ENCODE measurements at regions not wholly inside any gene's neighbourhood (a gene's known extent, or its start where the extent isn't known, plus 50 kb on each side); places are given as distances from the start of the nearest gene placed in this dataset.

DNA sequence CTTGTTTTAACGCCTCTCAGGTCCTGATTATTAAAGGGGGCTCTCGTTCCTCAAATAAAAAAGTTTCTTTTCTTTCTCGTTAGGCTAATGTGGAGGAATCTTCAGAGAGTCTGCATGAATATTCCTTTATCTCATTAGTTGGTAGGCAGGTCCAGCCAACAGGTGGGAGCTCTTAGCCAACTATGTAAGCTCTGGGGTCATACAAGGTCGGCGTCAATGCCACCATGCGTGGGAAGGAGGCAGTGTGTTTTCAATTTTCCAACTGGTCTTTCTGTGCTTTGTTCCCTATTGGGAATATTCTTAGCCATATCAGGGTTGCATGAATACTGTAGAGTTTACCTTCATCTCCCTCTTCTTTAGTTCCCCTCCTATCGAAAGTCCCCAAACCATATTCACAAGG is 118.5 kb upstream of the SVIL start:
- Mint-ChIP-seq H3K27me3 (peaks cover 10% of the 10 kb centered on the region), H3K36me3 (no peaks in the 10 kb centered on the region), H3K4me3 (no peak overlapping the region), H3K4me1 (no peaks in the 10 kb centered on the region), H3K9me3 (no peaks in the 10 kb centered on the region), H3K27ac (no peak overlapping the region)
- CTCF ChIA-PET, result no interaction called here
- DNase-seq, result no peak

DNA sequence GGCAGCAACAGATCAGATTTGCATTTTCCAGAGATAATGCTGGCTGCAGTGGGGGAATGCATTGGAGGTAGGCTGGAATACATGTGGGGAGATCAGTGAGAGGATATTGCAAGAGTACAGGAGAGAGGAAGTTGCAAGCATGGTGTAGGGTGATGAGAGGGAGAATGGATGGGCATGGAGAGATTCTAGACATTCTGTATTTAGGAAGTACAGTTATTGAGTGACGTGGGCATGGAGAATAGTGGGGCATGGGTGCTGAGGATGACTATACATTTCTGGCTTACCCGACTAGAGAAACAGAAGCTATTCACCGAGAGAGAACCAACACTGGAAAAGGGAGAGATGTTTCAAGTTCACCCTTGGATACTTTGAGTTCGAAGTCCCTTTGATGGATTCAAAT is 116.9 kb upstream of the SVIL start:
- DNase-seq, result no peak
- no peak overlapping the region for H3K4me3 Mint-ChIP-seq
- no peak overlapping the region for H3K27ac Mint-ChIP-seq
- no peaks in the 10 kb centered on the region for H3K9me3 Mint-ChIP-seq
- H3K4me1 Mint-ChIP-seq, result no peaks in the 10 kb centered on the region
- no peaks in the 10 kb centered on the region for H3K36me3 Mint-ChIP-seq
- H3K27me3 Mint-ChIP-seq, result peaks cover 5% of the 10 kb centered on the region
- CTCF ChIA-PET, result no interaction called here

DNA sequence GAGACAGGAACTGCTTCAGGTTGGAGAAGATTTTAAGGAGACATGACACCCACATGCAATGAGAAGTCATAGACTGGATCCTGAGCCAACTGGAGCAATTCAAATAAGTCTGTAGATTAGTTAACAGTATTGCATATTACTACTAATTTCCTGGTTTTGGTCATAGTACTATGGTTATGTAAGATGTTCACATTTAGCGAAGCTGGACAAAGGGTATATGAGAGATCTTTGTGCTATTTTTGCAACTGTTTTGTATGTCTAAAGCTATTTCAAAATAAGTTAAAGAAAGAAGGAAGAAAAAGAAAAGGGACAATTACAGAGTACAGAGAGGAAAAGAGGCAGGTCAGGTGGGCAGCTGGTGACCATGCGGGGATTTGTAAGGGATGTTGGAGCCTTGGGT is 116.5 kb upstream of the SVIL start:
- H3K27ac Mint-ChIP-seq, result no peak overlapping the region
- CTCF ChIA-PET, result no interaction called here
- no peak overlapping the region for H3K4me3 Mint-ChIP-seq
- no peaks in the 10 kb centered on the region for H3K4me1 Mint-ChIP-seq
- DNase-seq, result no peak
- no peaks in the 10 kb centered on the region for H3K9me3 Mint-ChIP-seq
- H3K36me3 Mint-ChIP-seq, result no peaks in the 10 kb centered on the region
- H3K27me3 Mint-ChIP-seq, result peaks cover 5% of the 10 kb centered on the region

DNA sequence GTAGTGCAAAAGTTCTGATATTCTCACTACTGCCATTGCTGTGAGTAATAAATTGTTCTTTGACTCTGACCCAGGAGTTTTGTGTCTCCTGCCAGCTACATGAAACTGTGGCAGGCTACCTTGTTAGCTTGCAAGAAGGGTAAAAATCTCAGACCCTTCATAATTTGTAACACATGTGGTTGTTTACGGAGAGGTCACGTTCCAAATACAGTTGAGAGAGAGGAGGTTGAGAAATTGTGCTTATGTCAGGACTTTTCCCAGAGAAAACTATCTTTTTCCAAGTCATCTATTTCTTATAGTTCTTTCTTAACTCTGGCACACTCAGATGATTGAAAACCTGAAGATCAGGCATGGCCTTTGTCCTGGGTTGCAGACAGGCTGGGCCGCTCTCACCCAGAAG is 114.4 kb upstream of the SVIL start:
- Mint-ChIP-seq H3K27me3 (peaks cover 9% of the 10 kb centered on the region), H3K4me3 (no peak overlapping the region), H3K36me3 (no peaks in the 10 kb centered on the region), H3K9me3 (no peaks in the 10 kb centered on the region), H3K27ac (no peak overlapping the region), H3K4me1 (no peaks in the 10 kb centered on the region)
- no peak for DNase-seq
- CTCF ChIA-PET, result no interaction called here

DNA sequence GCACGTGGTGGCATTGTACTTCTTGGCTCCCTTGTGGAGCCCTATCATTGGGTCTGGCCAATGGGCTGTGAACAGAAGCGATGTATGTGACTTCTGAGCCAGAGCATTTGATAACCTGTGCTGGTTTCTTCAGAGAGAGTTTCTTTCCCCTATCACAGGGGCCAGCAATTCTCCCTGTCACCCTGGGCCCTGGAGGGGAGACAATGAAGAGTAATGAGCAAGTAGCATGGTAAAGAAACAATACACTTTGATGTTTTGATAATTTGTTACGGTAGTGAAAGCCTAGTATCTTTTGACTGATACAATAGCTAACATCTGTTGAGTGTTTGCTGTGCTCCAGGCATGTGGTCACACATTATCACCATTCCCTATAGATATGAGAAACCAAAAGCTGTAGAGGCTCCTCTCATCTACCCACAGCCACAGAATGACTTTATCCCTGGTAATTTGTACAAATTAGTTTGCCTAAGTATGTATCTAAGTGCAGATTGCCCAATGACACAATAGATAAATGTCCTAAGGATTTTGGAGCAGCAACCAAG is 113.4 kb upstream of the SVIL start:
- Mint-ChIP-seq H3K9me3 (no peaks in the 10 kb centered on the region), H3K4me1 (no peaks in the 10 kb centered on the region), H3K27ac (no peak overlapping the region), H3K4me3 (no peak overlapping the region), H3K36me3 (no peaks in the 10 kb centered on the region), H3K27me3 (peaks cover 11% of the 10 kb centered on the region)
- no peak for DNase-seq
- CTCF ChIA-PET, result no interaction called here

DNA sequence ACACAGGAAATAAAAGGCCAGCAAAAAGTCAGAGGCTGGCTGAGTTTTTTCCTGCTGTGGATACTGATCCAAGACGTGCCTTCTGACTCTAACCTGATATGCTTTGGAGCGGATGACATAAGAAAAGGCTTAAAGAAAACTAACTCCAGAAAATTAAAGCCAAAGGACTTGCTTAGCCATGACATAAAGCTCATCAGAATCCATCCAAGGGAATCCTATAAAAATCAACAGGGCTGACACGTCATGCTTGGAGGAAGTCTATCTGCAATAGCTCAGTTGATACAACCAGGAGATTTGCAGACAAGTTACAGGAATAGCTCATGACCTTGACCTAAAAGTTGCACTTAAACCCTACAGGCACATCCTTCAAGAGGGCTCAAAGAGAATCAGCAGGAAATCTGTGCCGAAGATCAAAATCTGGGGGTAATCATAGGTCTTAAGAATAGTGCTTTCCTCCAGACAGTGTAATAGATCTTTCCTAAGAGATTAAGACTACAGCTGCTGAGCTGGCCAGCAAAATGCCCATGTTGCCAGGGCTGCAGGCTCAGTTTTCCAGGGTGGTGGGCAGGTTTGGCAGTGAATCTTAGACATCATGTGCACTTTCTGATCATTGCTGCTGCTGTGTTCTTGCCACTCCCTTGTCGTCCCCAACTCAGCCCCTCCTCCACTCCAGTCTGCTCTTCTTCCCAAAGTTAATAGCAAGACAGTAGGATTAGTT is 111.5 kb upstream of the SVIL start:
- Mint-ChIP-seq H3K27me3 (peaks cover 17% of the 10 kb centered on the region), H3K36me3 (no peaks in the 10 kb centered on the region), H3K4me3 (no peak overlapping the region), H3K4me1 (no peaks in the 10 kb centered on the region), H3K9me3 (no peaks in the 10 kb centered on the region), H3K27ac (no peak overlapping the region)
- no peak for DNase-seq
- CTCF ChIA-PET, result interaction anchor here (0.7 kb wide), 1 partner anchor 69 kb away, joined by 6 read pairs; no protein-coding TSS in a partner anchor

DNA sequence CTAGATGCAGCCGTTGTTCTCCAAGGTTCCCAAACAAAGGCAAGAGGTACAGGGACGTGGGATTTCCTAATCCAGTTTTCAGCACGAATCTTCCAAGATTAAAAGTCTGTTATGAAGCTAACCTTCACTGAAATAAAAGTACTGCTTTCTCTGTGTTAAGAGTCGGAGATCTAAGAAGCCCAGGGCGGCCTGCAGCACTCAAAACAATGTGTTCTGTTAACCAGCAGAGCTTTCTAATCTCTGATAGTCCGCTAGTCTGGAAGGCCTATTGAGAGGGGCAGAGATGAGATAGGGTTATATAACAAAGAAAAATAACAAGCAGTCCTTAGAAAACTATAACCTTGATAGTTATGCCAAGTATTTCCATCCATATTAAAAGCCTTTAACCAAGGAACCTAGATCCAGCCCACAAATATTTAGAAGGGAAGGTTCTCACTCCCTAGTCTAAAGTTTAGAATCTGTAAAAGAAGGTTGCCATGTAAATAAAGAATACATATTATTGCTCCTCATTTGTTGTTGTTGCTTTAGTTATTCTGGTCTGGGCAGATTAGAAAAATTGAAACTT is 106.3 kb upstream of the SVIL start:
- CTCF ChIA-PET, result interaction anchor here (1.2 kb wide), 1 partner anchor 232 kb away, joined by 3 read pairs; no protein-coding TSS in a partner anchor
- H3K36me3 Mint-ChIP-seq, result no peaks in the 10 kb centered on the region
- DNase-seq, result no peak

DNA sequence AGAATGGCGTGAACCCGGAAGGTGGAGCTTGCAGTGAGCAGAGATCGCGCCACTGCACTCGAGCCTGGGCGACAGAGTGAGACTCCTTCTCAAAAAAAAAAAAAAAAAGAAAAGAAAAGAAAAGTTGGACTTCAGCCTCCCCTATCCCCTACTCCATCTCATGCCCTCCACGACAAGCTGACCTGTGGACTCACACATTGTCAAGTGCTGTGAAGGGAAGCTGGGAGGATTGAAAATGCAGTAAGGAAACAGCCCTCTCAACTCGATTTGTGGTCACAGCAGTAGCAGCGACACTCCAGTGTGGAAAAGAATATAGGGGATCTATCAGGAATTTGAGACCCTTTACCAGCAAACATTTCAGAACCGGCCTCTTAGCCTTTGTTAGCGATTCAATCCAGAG is 103.6 kb upstream of the SVIL start:
- peaks cover 21% of the 10 kb centered on the region for H3K4me1 Mint-ChIP-seq
- H3K4me3 Mint-ChIP-seq, result no peak overlapping the region
- CTCF ChIA-PET, result no interaction called here
- no peak overlapping the region for H3K27ac Mint-ChIP-seq
- H3K27me3 Mint-ChIP-seq, result peaks cover 67% of the 10 kb centered on the region
- no peaks in the 10 kb centered on the region for H3K9me3 Mint-ChIP-seq
- DNase-seq, result no peak
- H3K36me3 Mint-ChIP-seq, result peaks cover 6% of the 10 kb centered on the region

More for the DNA sequence above, 106.3 kb upstream of the SVIL start:
- Mint-ChIP-seq H3K27me3 (peaks cover 60% of the 10 kb centered on the region), H3K9me3 (no peaks in the 10 kb centered on the region), H3K4me3 (no peak overlapping the region), H3K27ac (no peak overlapping the region), H3K4me1 (peaks cover 6% of the 10 kb centered on the region)

DNA sequence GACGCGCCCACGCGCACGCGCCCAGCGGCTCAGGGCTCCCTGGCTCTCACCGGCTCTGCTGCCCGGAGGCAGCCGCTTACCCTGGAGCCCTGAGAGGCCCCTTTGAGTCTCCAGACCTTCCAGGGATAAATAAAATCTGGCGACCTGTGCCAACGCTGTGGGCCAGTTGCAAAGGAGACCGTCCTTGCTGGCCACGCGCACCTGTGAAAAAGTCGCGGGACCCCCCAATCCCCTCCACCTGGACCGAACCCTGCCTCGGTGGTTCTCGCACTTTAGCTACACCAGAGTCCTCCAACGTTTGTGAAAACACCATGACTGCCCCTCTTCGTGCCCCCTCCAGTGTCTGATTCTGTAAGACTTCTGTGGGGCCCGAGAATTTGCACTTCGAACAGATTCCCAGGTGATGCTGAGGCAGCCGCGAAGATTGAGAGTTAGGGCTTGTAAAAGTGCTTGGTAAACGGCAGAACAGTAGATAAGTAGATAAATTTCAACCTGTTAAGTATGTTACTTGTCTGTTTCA is 102.4 kb upstream of the SVIL start:
- DNase-seq, result peak; percentile 26
- CTCF ChIA-PET, result interaction anchor here (1.3 kb wide), 1 partner anchor 71 kb away, joined by 3 read pairs; no protein-coding TSS in a partner anchor
- peaks cover 6% of the 10 kb centered on the region for H3K36me3 Mint-ChIP-seq
- no peaks in the 10 kb centered on the region for H3K9me3 Mint-ChIP-seq
- H3K27me3 Mint-ChIP-seq, result peaks cover 63% of the 10 kb centered on the region
- peaks cover 24% of the 10 kb centered on the region for H3K4me1 Mint-ChIP-seq
- no peak overlapping the region for H3K27ac Mint-ChIP-seq
- H3K4me3 Mint-ChIP-seq, result peak overlapping the region; percentile 73

DNA sequence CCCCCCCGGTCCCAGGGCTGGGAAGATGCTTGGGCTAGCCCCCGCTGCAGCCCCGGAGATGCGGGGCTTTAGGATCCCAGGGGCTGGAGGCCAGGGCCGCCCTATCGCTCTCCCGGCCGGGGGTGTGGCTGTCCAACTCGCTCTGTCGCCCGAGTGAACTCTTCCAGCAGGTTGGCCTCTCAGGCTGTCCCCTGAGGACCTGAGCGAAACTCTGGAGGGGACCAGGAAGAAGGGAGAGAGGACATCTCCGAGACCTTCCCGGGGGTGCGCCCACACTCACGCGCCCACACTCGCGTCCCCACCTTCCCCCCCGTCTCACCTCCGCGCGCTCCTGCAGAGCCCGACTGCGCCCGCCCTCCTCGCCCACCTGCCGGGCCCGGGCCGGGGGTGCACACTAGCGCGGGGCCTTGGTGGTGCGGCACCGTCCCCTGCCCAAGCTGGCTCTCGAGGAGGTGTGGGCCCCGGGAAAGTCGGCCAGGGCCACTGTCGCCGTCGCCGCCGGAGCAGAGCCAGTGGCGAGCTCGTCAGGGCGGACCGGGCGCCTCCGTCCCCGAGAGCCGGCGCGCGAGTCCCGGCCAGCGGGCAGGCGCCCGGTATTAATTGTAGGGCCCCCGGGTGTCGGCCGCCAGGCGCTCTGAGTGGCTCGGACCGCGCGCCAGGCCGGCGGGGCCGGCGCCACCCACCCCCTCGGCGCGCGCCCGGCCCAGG is 101.7 kb upstream of the SVIL start:
- Mint-ChIP-seq H3K4me3 (peak overlapping the region; percentile 79), H3K36me3 (peaks cover 6% of the 10 kb centered on the region), H3K27me3 (peaks cover 61% of the 10 kb centered on the region), H3K4me1 (peaks cover 24% of the 10 kb centered on the region), H3K27ac (no peak overlapping the region), H3K9me3 (no peaks in the 10 kb centered on the region)
- peak; percentile 37 for DNase-seq
- CTCF ChIA-PET, result interaction anchor here (1.2 to 1.4 kb wide), 3 partner anchors 29 to 70 kb away, joined by 3 to 5 read pairs (median 3); no protein-coding TSS in a partner anchor

DNA sequence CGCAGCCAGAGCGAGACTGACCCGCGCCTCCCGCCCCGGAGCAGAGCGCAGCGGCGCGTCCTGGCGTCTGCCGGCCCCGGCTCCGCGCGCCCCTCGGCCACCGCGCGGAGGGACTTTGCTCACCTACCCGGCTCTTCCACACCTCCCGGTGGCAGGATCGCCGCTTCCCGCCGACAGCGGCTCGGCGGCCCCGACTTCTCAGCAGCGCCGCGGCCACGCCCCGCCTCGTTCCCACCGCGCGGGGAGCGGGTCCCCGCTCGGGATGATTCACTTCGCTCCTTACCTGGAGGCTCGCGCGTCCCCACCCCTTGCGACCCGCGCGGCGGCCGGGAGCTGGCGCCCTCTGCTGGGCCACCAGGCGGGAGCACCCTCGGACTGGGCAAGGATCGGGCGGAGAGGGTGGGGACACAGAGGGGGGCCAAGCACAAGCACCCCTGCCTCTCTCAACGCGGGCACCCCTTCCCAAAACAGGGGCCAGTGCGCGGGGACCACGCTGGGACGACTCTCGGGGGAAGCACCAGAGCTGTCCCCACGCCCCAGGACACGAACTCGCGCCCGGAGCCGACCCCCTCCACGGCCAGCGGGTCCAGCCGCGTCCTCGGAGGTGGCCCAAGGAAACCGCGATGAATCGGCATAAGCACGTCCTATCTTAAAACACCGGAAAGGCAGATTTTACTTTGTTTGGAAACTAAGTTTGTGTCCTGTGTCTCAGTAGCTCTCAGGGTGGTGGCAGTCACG is 101.0 kb upstream of the SVIL start:
- peak overlapping the region; percentile 79 for H3K4me3 Mint-ChIP-seq
- H3K27me3 Mint-ChIP-seq, result peaks cover 60% of the 10 kb centered on the region
- peaks cover 27% of the 10 kb centered on the region for H3K4me1 Mint-ChIP-seq
- no peaks in the 10 kb centered on the region for H3K9me3 Mint-ChIP-seq
- H3K27ac Mint-ChIP-seq, result peak overlapping the region; percentile 77
- CTCF ChIA-PET, result interaction anchor here (1.2 to 1.4 kb wide), 4 partner anchors 30 to 145 kb away, joined by 3 to 5 read pairs (median 4); no protein-coding TSS in a partner anchor
- peak; percentile 86 for DNase-seq
- peaks cover 6% of the 10 kb centered on the region for H3K36me3 Mint-ChIP-seq

DNA sequence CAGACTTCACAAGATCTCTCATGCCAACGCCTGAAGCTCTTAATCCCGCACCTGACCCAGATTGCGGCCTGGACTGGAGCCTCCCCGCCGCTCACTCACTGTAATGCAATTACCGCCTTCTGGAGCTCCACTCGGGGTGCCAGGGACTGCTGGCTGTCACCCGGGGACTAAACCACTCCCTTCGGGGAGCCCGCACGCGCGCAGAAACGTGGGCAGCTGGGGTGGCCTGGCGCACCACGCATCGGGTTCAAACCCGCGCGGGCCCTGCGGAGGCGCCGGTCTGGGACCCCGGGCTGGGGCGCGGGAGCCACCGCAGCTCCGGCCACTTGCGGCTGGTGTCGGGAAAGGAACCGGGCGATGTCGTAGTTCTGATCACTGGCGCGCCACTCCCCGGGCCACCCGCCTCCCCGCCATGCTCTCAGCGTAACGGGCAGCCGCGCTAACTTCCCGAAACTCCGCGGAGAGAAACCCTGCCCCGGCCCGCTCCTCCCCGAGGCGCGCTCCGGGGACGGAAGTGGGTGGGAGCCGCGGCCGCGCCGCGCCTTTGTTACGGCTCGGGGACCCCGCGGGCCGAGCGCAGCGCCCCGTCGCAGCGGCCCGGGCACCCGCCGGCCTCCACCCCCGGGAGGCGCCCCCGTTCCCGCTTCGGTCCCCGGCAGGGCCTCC is 100.3 kb upstream of the SVIL start:
- Mint-ChIP-seq H3K4me3 (peak overlapping the region; percentile 85), H3K36me3 (peaks cover 10% of the 10 kb centered on the region), H3K4me1 (peaks cover 27% of the 10 kb centered on the region), H3K27ac (peak overlapping the region; percentile 75), H3K27me3 (peaks cover 54% of the 10 kb centered on the region), H3K9me3 (no peaks in the 10 kb centered on the region)
- peak; percentile 75 for DNase-seq
- CTCF ChIA-PET, result interaction anchor here (0.5 to 1.4 kb wide), 6 partner anchors 53 to 239 kb away, joined by 3 to 5 read pairs (median 4); no protein-coding TSS in a partner anchor

DNA sequence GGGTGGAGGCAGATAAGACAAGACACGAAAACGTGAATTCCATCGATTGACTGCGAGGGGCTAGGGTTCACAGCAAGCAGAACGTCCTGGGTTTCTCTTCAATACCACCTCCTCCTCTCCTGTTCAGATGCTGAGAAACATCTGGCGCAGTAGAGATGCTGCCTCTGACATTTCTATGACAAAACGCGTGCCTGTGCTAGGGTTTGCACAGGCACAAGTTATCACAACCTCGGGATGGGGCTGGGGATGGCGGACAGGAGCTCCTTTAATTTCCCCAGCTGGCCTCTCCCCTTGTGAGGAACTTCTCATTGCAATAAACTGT is 99.8 kb upstream of the SVIL start:
- CTCF ChIA-PET, result interaction anchor here (0.8 to 1.2 kb wide), 4 partner anchors 53 to 238 kb away, joined by 3 to 4 read pairs (median 4); no protein-coding TSS in a partner anchor
- Mint-ChIP-seq H3K27ac (peak overlapping the region; percentile 75), H3K27me3 (peaks cover 52% of the 10 kb centered on the region), H3K36me3 (peaks cover 11% of the 10 kb centered on the region), H3K9me3 (no peaks in the 10 kb centered on the region), H3K4me3 (peak overlapping the region; percentile 85), H3K4me1 (peaks cover 27% of the 10 kb centered on the region)
- peak; percentile 21 for DNase-seq
